ENCODE measurements at regions not wholly inside any gene's neighbourhood (a gene's known extent, or its start where the extent isn't known, plus 50 kb on each side); places are given as distances from the start of the nearest gene placed in this dataset.

DNA sequence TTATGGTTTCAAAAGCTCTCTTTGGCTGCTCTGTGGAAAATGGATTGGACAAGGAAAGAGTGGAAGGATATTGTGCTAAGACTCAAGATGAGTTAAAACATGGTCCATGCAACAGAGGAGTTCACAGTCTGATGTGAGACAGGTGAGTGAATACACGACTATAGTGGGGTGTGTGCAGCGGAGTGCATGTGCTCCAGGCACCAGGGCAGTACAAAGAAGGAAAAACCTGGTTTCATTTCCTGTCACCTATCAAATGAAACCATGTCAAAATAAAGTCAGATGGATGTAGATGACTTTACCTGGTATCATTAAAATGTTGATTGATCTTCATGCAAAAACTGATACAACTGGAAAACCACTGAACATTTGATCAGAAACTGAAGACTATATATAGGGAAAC, 241.0 kb upstream of the RASGEF1B start:
- no peak for DNase-seq (ENCODE audit: extremely low spot score)
- POLR2A ChIA-PET, result interaction anchor here (0.7 kb wide), 1 partner anchor 189 kb away, joined by 3 read pairs; no protein-coding TSS in a partner anchor
- CTCF ChIA-PET, result no interaction called here
- TF ChIP-seq FOXA1 (IDR thresholded peaks at IDR 0.05) (no peak), ELF4 (IDR thresholded peaks at IDR 0.05) (no peak), L3MBTL2 (conservative IDR thresholded peaks at IDR 0.05) (no peak), CTBP1 (IDR thresholded peaks at IDR 0.05; ENCODE audit: borderline replicate concordance) (no peak), SP1 (IDR thresholded peaks at IDR 0.05) (no peak), ARNT (IDR thresholded peaks at IDR 0.05) (no peak), TARDBP (IDR thresholded peaks at IDR 0.05) (no peak), BHLHE40 (IDR thresholded peaks at IDR 0.05; ENCODE audit: borderline replicate concordance) (no peak), FOXM1 (IDR thresholded peaks at IDR 0.05; ENCODE audit: borderline replicate concordance) (no peak), ZNF384 (IDR thresholded peaks at IDR 0.05) (no peak), SUZ12 (IDR thresholded peaks at IDR 0.05) (no peak)
- TF ChIP-seq, protein P1, sequence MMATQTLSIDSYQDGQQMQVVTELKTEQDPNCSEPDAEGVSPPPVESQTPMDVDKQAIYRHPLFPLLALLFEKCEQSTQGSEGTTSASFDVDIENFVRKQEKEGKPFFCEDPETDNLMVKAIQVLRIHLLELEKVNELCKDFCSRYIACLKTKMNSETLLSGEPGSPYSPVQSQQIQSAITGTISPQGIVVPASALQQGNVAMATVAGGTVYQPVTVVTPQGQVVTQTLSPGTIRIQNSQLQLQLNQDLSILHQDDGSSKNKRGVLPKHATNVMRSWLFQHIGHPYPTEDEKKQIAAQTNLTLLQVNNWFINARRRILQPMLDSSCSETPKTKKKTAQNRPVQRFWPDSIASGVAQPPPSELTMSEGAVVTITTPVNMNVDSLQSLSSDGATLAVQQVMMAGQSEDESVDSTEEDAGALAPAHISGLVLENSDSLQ (IDR thresholded peaks at IDR 0.05), result no peak

DNA sequence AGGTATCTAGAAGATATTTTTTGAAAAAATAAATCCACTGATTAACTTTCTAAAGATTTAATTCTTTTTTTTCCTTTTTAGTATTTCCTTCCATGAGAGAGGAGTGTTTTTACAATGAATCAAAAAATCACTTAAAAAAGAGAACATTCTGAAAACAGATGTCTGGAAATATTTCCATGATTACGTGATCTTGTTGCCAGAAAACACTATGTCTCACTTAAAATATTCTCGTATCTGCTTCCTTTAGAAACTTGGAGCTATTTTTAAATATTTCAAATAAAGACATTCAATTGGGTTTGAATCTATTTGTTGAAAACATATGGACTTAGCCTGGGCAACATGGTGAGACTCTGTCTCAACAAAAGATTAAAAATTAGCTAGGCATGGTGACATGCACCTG, 232.8 kb upstream of the RASGEF1B start:
- DNase-seq (ENCODE audit: extremely low spot score), result no peak
- POLR2A ChIA-PET, result no interaction called here
- CTCF ChIA-PET, result no interaction called here
- TF ChIP-seq ZNF384 (IDR thresholded peaks at IDR 0.05), result no peak
- no peak for TF ChIP-seq ELF4 (IDR thresholded peaks at IDR 0.05)
- TF ChIP-seq ARNT (IDR thresholded peaks at IDR 0.05), result no peak

DNA sequence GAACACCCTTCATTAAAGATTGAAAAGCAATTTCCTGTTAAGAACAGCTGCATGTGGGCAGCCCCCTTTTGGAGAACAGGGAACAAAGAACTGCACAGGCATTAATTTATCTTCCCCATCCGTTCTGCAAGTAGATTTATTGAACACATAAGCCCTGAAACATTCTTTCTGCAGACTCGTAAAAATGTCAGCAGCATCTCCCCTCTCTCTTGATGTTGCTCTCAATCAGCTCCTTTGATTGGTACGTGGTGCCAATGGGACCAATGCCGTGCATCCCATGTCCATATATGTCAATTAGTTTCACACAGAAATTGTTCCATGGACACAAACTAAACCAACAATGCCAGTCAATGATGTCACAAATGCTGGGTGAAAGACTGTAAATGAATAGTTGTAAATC, 228.5 kb upstream of the RASGEF1B start:
- POLR2A ChIA-PET, result no interaction called here
- CTCF ChIA-PET, result no interaction called here
- no peak for DNase-seq (ENCODE audit: extremely low spot score)
- TF ChIP-seq CTBP1 (IDR thresholded peaks at IDR 0.05; ENCODE audit: borderline replicate concordance) (no peak), L3MBTL2 (conservative IDR thresholded peaks at IDR 0.05) (no peak), FOXK2 (IDR thresholded peaks at IDR 0.05) (no peak), FOXA1 (IDR thresholded peaks at IDR 0.05) (no peak), LEF1 (IDR thresholded peaks at IDR 0.05; ENCODE audit: borderline replicate concordance) (no peak)
- TF ChIP-seq, protein P1 (IDR thresholded peaks at IDR 0.05), result peak; percentile 71

DNA sequence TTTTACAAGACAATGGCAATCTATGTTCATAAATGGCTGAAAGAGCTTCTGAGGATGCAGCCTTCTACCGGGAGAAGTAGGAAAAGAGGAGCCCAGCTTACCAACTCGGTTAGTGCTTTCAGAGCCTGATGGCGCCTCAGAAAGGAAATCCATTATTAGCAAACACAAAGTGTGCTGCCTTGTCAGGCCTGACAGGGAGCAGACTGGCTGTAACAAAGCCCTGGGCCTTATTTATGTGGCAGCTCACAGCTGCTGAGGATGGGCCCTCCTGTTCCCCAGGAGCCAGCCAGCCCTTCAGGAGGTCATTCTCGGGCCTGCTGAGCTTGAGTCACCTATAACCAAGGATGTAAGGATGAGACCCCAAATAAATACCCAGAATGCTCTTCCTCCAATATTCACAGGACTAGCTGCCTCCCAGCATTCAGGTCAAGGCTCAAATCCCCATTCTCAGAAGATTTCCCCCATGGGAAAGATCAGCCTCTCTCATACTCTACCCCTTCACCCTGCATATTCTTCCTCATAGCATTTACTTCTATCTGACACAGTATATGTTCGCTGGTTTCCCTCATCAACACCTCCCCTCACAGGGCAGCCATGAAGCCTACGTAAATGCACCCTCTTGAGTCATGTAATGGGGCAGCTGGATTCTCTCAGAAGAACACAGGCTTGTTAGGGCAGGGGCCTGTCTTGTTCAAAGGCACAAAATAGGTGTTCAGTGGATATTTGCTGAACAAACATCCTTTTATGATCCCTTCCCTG, 227.0 kb upstream of the RASGEF1B start:
- CTCF ChIA-PET, result no interaction called here
- POLR2A ChIA-PET, result no interaction called here
- no peak for TF ChIP-seq CTBP1 (IDR thresholded peaks at IDR 0.05; ENCODE audit: borderline replicate concordance)
- TF ChIP-seq LEF1 (IDR thresholded peaks at IDR 0.05; ENCODE audit: borderline replicate concordance), result no peak
- TF ChIP-seq, protein P1 (IDR thresholded peaks at IDR 0.05), result no peak
- no peak for TF ChIP-seq ELF4 (IDR thresholded peaks at IDR 0.05)
- TF ChIP-seq HDGF (IDR thresholded peaks at IDR 0.05; ENCODE audit: borderline replicate concordance), result no peak
- TF ChIP-seq TARDBP (IDR thresholded peaks at IDR 0.05), result no peak
- TF ChIP-seq ARNT (IDR thresholded peaks at IDR 0.05), result no peak
- no peak for TF ChIP-seq L3MBTL2 (conservative IDR thresholded peaks at IDR 0.05)
- no peak for TF ChIP-seq ZNF384 (IDR thresholded peaks at IDR 0.05)
- TF ChIP-seq FOXA1 (IDR thresholded peaks at IDR 0.05), result no peak
- no peak for TF ChIP-seq SP1 (IDR thresholded peaks at IDR 0.05)
- TF ChIP-seq BHLHE40 (IDR thresholded peaks at IDR 0.05; ENCODE audit: borderline replicate concordance), result no peak
- TF ChIP-seq FOXK2 (IDR thresholded peaks at IDR 0.05), result no peak
- no peak for DNase-seq (ENCODE audit: extremely low spot score)

DNA sequence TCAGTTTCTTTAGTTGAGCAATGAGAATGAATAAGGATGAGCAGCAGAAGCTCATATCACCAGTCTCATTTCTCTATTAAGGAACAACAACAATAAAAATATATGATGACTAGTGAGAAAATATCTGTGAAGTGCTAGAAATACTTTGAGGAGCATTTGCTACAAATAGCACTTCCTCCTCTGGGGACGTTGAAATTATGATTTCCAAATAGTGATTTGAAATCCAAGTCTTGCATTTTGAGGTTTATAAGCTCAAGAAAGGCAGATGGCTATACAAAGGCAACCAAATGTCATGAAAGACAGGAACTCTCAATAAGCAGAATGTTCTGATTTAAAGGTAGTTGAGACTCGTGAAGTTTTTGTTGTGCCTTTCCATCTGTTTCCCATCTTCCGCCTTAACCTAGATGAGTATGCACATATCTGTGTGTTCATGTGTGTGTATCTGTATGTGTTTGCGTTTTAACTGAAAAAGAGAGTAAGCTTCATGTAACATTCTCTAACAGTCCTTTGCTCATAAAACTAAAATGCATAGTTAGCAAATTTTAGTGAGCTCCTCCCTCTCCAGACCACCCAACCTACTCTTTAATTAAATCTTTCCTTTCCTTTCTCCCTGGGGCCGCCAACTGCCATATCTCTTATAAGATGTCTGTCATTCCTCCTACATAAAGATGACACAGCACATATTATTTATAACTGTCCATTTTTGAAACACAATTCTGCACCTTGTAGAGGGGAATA, 222.6 kb upstream of the RASGEF1B start:
- TF ChIP-seq SP1 (IDR thresholded peaks at IDR 0.05), result no peak
- TF ChIP-seq, protein P1 (IDR thresholded peaks at IDR 0.05), result 0 out of 2 replicates have a peak, but pooled peaks have one; percentile 16
- CTCF ChIA-PET, result interaction anchor here (0.6 kb wide), 1 partner anchor 301 kb away, joined by 3 read pairs; no protein-coding TSS in a partner anchor
- DNase-seq (ENCODE audit: extremely low spot score), result no peak
- POLR2A ChIA-PET, result no interaction called here

DNA sequence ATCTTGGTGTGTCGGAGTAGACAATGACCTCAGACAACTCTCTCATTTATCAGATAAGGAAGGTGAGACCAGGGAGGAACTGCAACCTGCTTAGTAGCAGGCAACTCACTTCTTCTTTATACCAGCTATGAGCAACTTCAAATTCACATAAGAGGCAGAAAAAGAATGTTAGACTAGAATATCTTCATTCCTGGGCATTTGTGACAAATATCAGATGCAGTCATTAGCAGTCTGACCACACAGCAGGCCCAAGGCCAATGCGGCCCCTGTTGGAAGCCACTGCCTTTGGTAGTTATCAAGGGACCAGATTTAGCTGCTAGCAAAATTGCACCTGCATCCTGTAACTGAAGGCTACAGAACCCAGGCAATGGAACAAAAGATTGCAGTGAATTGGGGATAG, 219.2 kb upstream of the RASGEF1B start:
- ChIA-PET POLR2A (no interaction called here), CTCF (no interaction called here)
- DNase-seq (ENCODE audit: extremely low spot score), result no peak
- TF ChIP-seq ARNT (IDR thresholded peaks at IDR 0.05), result no peak
- TF ChIP-seq TARDBP (IDR thresholded peaks at IDR 0.05), result no peak
- no peak for TF ChIP-seq FOXM1 (IDR thresholded peaks at IDR 0.05; ENCODE audit: borderline replicate concordance)
- no peak for TF ChIP-seq BHLHE40 (IDR thresholded peaks at IDR 0.05; ENCODE audit: borderline replicate concordance)
- no peak for TF ChIP-seq L3MBTL2 (conservative IDR thresholded peaks at IDR 0.05)
- TF ChIP-seq SP1 (IDR thresholded peaks at IDR 0.05), result no peak
- no peak for TF ChIP-seq ELF4 (IDR thresholded peaks at IDR 0.05)

Measured in HEK293T (cell line).